ACC112 (cell line): ENCODE measurements at regions not wholly inside any gene's neighbourhood (a gene's known extent, or its start where the extent isn't known, plus 50 kb on each side); places are given as distances from the start of the nearest gene placed in this dataset.

ENCODE experiments used
- H2AFZ ChIP-seq: fragments of 200-600 bp; sonication (generic); one replicate; pipeline ENCODE4 v1.6.0; 2017; ENCODE audit warnings: antibody characterized with exemption, low read length; ENCODE audit not compliant: unreplicated experiment
- H3K27ac ChIP-seq: fragments of 200-600 bp; sonication (generic); 2 replicates; pipeline ENCODE4 v1.5.1; 2014; ENCODE audit warnings: low read depth, mild to moderate bottlenecking, antibody characterized with exemption, low read length, moderate library complexity
- H3K27me3 ChIP-seq: fragments of 200-600 bp; sonication (generic); 2 replicates; pipeline ENCODE4 v1.6.1; 2014; ENCODE audit warnings: mild to moderate bottlenecking, antibody characterized with exemption, low read length, moderate library complexity, mixed read lengths; ENCODE audit not compliant: insufficient read depth
- H3K36me3 ChIP-seq: fragments of 200-600 bp; sonication (generic); 2 replicates; pipeline ENCODE4 v1.6.1; 2016; ENCODE audit warnings: mild to moderate bottlenecking, antibody characterized with exemption, low read length, moderate library complexity, mixed read lengths; ENCODE audit not compliant: insufficient read depth
- H3K4me1 ChIP-seq: fragments of 200-600 bp; sonication (generic); one replicate; pipeline ENCODE4 v1.6.1; 2016; ENCODE audit warnings: low read length, mixed read lengths; ENCODE audit not compliant: insufficient read depth, unreplicated experiment, control insufficient read depth
- H3K4me3 ChIP-seq: fragments of 200-600 bp; sonication (generic); 2 replicates; pipeline ENCODE4 v1.5.1; 2014; ENCODE audit warnings: mild to moderate bottlenecking, low read depth, low read length
- H3K79me2 ChIP-seq: fragments of 200-600 bp; sonication (generic); one replicate; pipeline ENCODE4 v1.6.0; 2016; ENCODE audit warnings: low read length; ENCODE audit not compliant: control insufficient read depth, unreplicated experiment, insufficient read depth

DNA sequence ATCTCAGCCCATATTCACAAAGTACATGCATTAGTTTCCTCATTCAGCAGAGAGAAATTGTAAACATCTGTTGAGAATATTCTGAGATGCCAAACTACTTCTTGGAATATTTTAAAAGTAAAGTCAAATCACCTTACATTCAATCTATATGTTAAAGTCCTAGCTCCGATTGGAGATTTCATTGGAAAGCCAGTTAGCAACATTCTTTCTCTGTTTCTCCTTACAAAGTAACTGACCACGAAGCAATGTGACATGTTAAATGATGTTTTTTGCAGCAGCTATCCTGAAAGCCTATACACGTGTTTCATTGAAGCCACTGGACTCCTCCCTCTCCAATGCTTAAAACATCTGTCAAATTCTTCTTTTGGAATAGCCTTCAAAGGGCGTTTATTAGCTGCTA, 379.1 kb upstream of the CCNH start:
- H3K4me3 ChIP-seq = no peak overlapping the region
- no peaks in the 10 kb centered on the region for H3K4me1 ChIP-seq
- H2AFZ ChIP-seq = no peak overlapping the region
- no peak overlapping the region for H3K27ac ChIP-seq
- no peaks in the 10 kb centered on the region for H3K36me3 ChIP-seq
- no peaks in the 10 kb centered on the region for H3K79me2 ChIP-seq
- H3K27me3 ChIP-seq = peaks cover 30% of the 10 kb centered on the region

DNA sequence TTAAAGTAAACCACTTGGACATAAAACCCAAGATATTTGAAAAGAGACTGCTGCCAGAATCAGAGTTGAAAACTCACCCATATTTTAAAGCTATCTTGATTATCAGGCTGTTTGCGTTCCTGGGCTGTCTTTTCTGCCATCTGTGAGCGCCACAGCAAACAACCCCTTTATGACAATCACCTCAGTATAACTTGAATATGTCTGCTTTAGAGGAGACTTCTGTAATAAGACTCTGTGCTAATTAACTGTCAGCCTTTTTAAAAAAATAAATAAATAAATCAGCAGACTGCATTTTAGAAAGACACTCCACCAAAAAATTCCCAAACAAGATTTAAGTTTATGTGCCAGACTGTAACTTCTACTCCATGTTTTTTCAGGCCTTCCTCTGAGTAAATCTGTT, 375.7 kb upstream of the CCNH start:
- peaks cover 43% of the 10 kb centered on the region for H3K27me3 ChIP-seq
- no peaks in the 10 kb centered on the region for H3K79me2 ChIP-seq
- no peaks in the 10 kb centered on the region for H3K4me1 ChIP-seq
- H3K4me3 ChIP-seq = no peak overlapping the region
- no peak overlapping the region for H2AFZ ChIP-seq
- no peak overlapping the region for H3K27ac ChIP-seq
- H3K36me3 ChIP-seq = no peaks in the 10 kb centered on the region

DNA sequence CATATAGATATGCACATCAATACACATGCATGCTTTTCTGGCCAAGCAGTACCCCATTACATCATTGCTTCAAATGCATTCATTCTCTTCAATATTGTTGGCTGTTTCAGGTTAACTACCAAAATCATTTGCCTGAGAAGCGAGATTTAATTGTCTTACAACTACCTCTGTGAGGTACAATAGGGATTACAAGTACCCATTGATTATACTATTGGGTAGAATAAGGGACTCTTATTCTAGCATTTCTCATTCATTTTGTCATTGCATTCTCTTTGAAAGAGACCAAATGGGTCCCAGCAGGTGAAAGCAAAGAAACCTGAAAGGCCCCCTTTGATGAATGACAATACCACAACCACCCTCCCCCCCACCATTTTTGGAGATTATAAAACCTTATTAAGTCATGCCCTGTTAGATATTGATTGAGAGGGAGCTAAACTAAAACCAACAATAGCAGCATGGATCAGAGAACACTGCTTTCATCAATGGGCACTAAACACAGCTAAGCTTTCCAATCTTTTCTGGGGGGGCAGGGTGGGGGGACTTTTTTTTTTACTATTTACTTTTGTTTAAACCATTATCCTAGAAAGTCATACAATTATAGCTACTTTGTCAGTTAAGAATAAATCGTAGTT, 375.0 kb upstream of the CCNH start:
- Histone ChIP-seq H2AFZ (no peak overlapping the region), H3K27me3 (peaks cover 46% of the 10 kb centered on the region), H3K4me3 (no peak overlapping the region), H3K4me1 (no peaks in the 10 kb centered on the region), H3K27ac (no peak overlapping the region), H3K36me3 (no peaks in the 10 kb centered on the region), H3K79me2 (no peaks in the 10 kb centered on the region)

GRCh38 chr5:87787086-87787485, 374.4 kb upstream of the CCNH start:
- Histone ChIP-seq H3K4me1 (no peaks in the 10 kb centered on the region), H3K27ac (no peak overlapping the region), H3K36me3 (no peaks in the 10 kb centered on the region), H3K79me2 (no peaks in the 10 kb centered on the region), H2AFZ (no peak overlapping the region), H3K4me3 (no peak overlapping the region), H3K27me3 (peaks cover 52% of the 10 kb centered on the region)

DNA sequence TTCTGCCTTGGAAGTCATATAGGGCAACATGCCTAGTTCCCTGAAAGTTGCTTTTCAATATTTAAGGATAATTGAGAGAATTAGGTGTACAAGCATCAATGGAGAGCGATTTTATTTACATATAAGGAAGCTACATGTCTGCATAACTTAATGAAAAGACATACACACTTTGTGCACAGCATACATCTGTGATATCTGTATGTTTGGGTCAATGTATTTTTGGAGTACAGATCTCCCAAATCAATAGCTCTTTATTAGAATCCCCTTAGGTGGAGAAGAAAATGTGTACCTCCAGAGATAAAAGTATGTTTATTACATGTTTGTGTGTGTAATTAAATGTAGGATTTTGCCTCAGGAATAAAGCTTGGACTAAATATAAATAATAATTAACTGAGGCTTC, 373.7 kb upstream of the CCNH start:
- Histone ChIP-seq H2AFZ (no peak overlapping the region), H3K27me3 (peaks cover 54% of the 10 kb centered on the region)

DNA sequence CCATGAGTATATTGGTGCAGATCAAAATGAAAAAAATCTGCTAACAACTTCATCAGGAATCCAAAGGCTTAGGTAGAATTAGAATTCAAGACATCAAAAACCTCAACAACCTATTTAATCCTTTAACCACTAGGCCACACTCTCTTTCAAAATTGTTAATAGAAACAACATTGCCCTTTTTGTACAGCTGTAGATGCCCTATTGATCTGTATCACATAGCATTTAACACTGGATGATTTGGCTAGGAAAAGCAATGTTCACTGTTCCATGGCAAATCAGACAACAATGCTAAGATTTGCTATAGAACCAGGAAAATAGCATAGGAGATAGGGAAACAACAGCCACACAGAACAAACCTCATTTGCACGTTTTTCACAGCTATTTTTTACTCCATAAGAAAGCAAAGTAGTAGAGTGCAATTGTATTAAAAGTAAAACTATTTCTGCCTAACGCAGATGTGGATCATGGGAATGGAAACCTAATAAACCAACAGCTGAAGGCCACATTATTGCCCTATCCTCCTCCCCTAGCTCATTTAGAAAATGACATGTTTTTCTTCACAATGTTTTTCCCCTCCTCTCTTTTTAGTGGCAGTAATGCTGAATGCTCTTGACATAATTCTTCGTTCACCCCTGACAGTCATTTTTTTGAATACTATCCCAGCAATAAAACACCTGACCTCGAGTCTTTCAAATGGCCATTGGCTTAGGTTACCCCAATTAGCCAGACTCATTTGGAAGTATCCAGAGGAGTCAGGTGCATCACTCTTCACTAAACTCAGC, 373.0 kb upstream of the CCNH start:
- Histone ChIP-seq H3K36me3 (no peaks in the 10 kb centered on the region), H2AFZ (no peak overlapping the region), H3K4me3 (no peak overlapping the region), H3K79me2 (no peaks in the 10 kb centered on the region), H3K27ac (no peak overlapping the region), H3K4me1 (no peaks in the 10 kb centered on the region), H3K27me3 (peaks cover 55% of the 10 kb centered on the region)

More for the DNA sequence above, 373.7 kb upstream of the CCNH start:
- Histone ChIP-seq H3K27ac (no peak overlapping the region), H3K79me2 (no peaks in the 10 kb centered on the region), H3K36me3 (no peaks in the 10 kb centered on the region), H3K4me3 (no peak overlapping the region), H3K4me1 (no peaks in the 10 kb centered on the region)

DNA sequence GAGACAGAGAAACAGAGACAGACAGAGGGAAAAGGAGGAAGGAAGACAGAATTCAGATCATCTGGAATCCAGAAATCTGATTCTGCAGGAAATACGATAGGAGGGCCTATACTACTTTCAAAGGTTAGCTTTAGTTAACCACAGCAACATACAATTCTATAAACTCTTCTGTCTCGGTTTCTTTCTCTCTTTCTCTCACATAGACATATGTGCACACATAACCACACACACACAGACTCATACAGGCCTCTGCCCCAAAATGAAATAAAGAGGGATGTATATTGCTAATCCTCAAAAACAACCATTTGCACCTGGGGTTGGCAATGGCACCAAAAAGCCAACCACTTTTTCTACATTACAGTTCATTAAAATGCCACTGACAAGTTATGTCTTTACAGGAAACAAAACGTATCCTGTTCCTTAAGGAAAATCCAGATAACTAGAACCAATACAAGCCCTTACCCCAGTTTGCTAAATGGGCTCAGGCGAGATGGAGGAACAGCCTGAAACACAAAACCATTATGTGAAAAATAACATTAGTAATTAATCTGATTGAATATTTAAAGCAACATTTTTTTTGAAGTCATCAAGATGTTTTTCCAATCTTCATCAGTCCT, 372.3 kb upstream of the CCNH start:
- Histone ChIP-seq H3K4me3 (no peak overlapping the region), H3K27ac (no peak overlapping the region), H2AFZ (no peak overlapping the region), H3K79me2 (no peaks in the 10 kb centered on the region), H3K36me3 (no peaks in the 10 kb centered on the region), H3K27me3 (peaks cover 55% of the 10 kb centered on the region), H3K4me1 (no peaks in the 10 kb centered on the region)

- no peaks in the 10 kb centered on the region for H3K79me2 ChIP-seq
- no peak overlapping the region for H3K27ac ChIP-seq
- peaks cover 55% of the 10 kb centered on the region for H3K27me3 ChIP-seq
- no peaks in the 10 kb centered on the region for H3K4me1 ChIP-seq
- H3K36me3 ChIP-seq = no peaks in the 10 kb centered on the region
- no peak overlapping the region for H2AFZ ChIP-seq
- no peak overlapping the region for H3K4me3 ChIP-seq
Measured at GRCh38 chr5:87784311-87784710, 371.6 kb upstream of the CCNH start.

GRCh38 chr5:87782916-87783315, 370.2 kb upstream of the CCNH start:
- H3K4me1 ChIP-seq = no peaks in the 10 kb centered on the region
- peaks cover 58% of the 10 kb centered on the region for H3K27me3 ChIP-seq
- H3K27ac ChIP-seq = no peak overlapping the region
- H2AFZ ChIP-seq = no peak overlapping the region
- H3K4me3 ChIP-seq = no peak overlapping the region
- H3K79me2 ChIP-seq = no peaks in the 10 kb centered on the region
- no peaks in the 10 kb centered on the region for H3K36me3 ChIP-seq

- H3K79me2 ChIP-seq = no peaks in the 10 kb centered on the region
- H3K4me1 ChIP-seq = no peaks in the 10 kb centered on the region
- H3K36me3 ChIP-seq = no peaks in the 10 kb centered on the region
- no peak overlapping the region for H3K4me3 ChIP-seq
- H3K27me3 ChIP-seq = peaks cover 59% of the 10 kb centered on the region
- H2AFZ ChIP-seq = no peak overlapping the region
- no peak overlapping the region for H3K27ac ChIP-seq
Measured at GRCh38 chr5:87781976-87782375, 369.2 kb upstream of the CCNH start.
